ENCODE measurements at regions not wholly inside any gene's neighbourhood (a gene's known extent, or its start where the extent isn't known, plus 50 kb on each side); places are given as distances from the start of the nearest gene placed in this dataset.

DNA sequence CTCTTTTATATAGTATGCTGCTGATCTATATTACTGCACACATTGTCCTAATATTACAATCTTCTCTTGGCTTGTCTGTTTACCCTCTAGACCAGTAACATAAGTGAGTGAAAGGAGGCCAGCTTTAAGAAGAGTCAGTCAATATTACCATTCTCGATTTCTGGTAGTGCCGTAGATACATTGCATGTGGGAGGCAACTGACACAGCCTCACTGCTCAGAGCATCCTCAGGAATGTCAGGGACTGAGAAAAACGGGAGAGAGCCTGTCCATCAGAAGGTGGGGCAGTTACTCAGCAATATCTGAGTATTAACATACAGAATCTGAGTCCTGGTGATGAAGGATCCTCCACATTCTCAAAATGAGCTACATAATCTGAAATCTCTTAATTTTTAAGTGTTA, 259.9 kb downstream of the GJA1 start:
- intact Hi-C loops (cut with micrococcal nuclease; ENCODE audit: unreplicated experiment): no loop called here
- no peaks in the 10 kb centered on the region for H3K4me1 ChIP-seq (ENCODE audit: control insufficient read depth, insufficient read depth, low read length)
- H3K27me3 ChIP-seq (ENCODE audit: control insufficient read depth, insufficient read depth, low read length): no peaks in the 10 kb centered on the region
- no peak overlapping the region for H3K4me3 ChIP-seq (ENCODE audit: low read depth in 2 of 2, low read length in 2 of 2)
- CTCF ChIA-PET: no interaction called here
- no TSS peak for BruUV-seq (replicated peaks)
- H3K9me3 ChIP-seq (ENCODE audit: control insufficient read depth, insufficient read depth, low read depth, low read length): no peaks in the 10 kb centered on the region
- ATAC-seq (no peak), DNase-seq (ENCODE audit: low read depth, low spot score) (no peak)
- POLR2A ChIA-PET: no interaction called here
- no peak for TF ChIP-seq SIN3A (IDR thresholded peaks at IDR 0.05; ENCODE audit: borderline replicate concordance, insufficient read depth, low read depth, low read length)
- TF ChIP-seq POLR2AphosphoS5 (IDR thresholded peaks at IDR 0.05; ENCODE audit: low read depth, low read length): no peak
- TF ChIP-seq TCF7L2 (IDR thresholded peaks at IDR 0.05; ENCODE audit: low read depth, low read length): no peak
- no peak for TF ChIP-seq CTCF (IDR thresholded peaks at IDR 0.05)
- no peak for TF ChIP-seq REST (IDR thresholded peaks at IDR 0.05; ENCODE audit: insufficient read depth in 1 of 2, low read depth in 2 of 2, low read length in 1 of 2)
- H3K27ac ChIP-seq (ENCODE audit: low read length): no peak overlapping the region
- in situ Hi-C loops (cut with HindIII; ENCODE audit: low pct_unique_long_range_greater_than_20kb, low sequenced_read_pairs): no loop called here
- H3K36me3 ChIP-seq (ENCODE audit: control insufficient read depth, insufficient read depth, low read length): no peaks in the 10 kb centered on the region

- H3K27ac ChIP-seq (ENCODE audit: low read length): no peak overlapping the region
- no peaks in the 10 kb centered on the region for H3K36me3 ChIP-seq (ENCODE audit: control insufficient read depth, insufficient read depth, low read length)
- BruUV-seq (replicated peaks): no TSS peak
- ATAC-seq (no peak), DNase-seq (ENCODE audit: low read depth, low spot score) (no peak)
- H3K9me3 ChIP-seq (ENCODE audit: control insufficient read depth, insufficient read depth, low read depth, low read length): no peaks in the 10 kb centered on the region
- no peak for TF ChIP-seq POLR2AphosphoS5 (IDR thresholded peaks at IDR 0.05; ENCODE audit: low read depth, low read length)
- no peak for TF ChIP-seq TCF7L2 (IDR thresholded peaks at IDR 0.05; ENCODE audit: low read depth, low read length)
- no peak for TF ChIP-seq CTCF (IDR thresholded peaks at IDR 0.05)
- TF ChIP-seq SIN3A (IDR thresholded peaks at IDR 0.05; ENCODE audit: borderline replicate concordance, insufficient read depth, low read depth, low read length): no peak
- no peak for TF ChIP-seq REST (IDR thresholded peaks at IDR 0.05; ENCODE audit: insufficient read depth in 1 of 2, low read depth in 2 of 2, low read length in 1 of 2)
- in situ Hi-C loops (cut with HindIII; ENCODE audit: low pct_unique_long_range_greater_than_20kb, low sequenced_read_pairs): no loop called here
- H3K27me3 ChIP-seq (ENCODE audit: control insufficient read depth, insufficient read depth, low read length): no peaks in the 10 kb centered on the region
- no peaks in the 10 kb centered on the region for H3K4me1 ChIP-seq (ENCODE audit: control insufficient read depth, insufficient read depth, low read length)
- ChIA-PET POLR2A (no interaction called here), CTCF (no interaction called here)
- H3K4me3 ChIP-seq (ENCODE audit: low read depth in 2 of 2, low read length in 2 of 2): no peak overlapping the region
- intact Hi-C loops (cut with micrococcal nuclease; ENCODE audit: unreplicated experiment): no loop called here
Measured at GRCh38 chr6:121697921-121698320, 262.5 kb downstream of the GJA1 start.

All from Panc1 (cell line).